K562 (cell line): ENCODE measurements at regions not wholly inside any gene's neighbourhood (a gene's known extent, or its start where the extent isn't known, plus 50 kb on each side); places are given as distances from the start of the nearest gene placed in this dataset.
A peak's percentile ranks its signal among the peaks of the same experiment; 100 is the strongest.

Experiments
- ATF3 ChIP-seq, 2 experiments: fragments of 450-650 bp in 1 of 2; sonication (generic) in 1 of 2; formaldehyde crosslinking in 1 of 2; IDR thresholded peaks in 1 of 2; conservative IDR thresholded peaks in 1 of 2; 2 replicates each; pipeline versions ENCODE4 v1.6.1 to v1.8.1; 2016 to 2023; ENCODE audit warnings: mild to moderate bottlenecking in 2 of 2, moderate library complexity in 2 of 2, inconsistent platforms in 1 of 2, missing genetic modification reagents in 1 of 2
- CTBP1 ChIP-seq: fragments of 450-650 bp; IDR thresholded peaks from 2 replicates; pipeline ENCODE4 v1.6.1; 2016; ENCODE audit warnings: borderline replicate concordance
- DIDO1 ChIP-seq: fragments of 450-650 bp; IDR thresholded peaks from 2 replicates; pipeline ENCODE4 v1.6.1; 2016; ENCODE audit warnings: low read depth, missing biosample characterization, missing genetic modification characterization
- ELF4 ChIP-seq: fragments of 450-650 bp; formaldehyde crosslinking; IDR thresholded peaks from 2 replicates; pipeline ENCODE4 v1.4.0; 2022; ENCODE audit warnings: missing genetic modification characterization
- EP400 ChIP-seq: fragments of 450-650 bp; IDR thresholded peaks from 2 replicates; pipeline ENCODE4 v1.6.1; 2017; ENCODE audit warnings: antibody characterized with exemption, mild to moderate bottlenecking, moderate library complexity
- FOXA3 ChIP-seq, 2 experiments: fragments of 450-650 bp in 1 of 2; sonication (generic) in 1 of 2; formaldehyde crosslinking; IDR thresholded peaks in 1 of 2; conservative IDR thresholded peaks in 1 of 2; 2 replicates each; pipeline versions ENCODE4 v1.4.0 to v1.8.0; 2020 to 2022; ENCODE audit warnings: mild to moderate bottlenecking in 2 of 2, missing genetic modification reagents in 1 of 2
- FOXP4 ChIP-seq: sonication (generic); formaldehyde crosslinking; IDR thresholded peaks from 2 replicates; pipeline ENCODE4 v1.8.0; 2022; ENCODE audit warnings: mild to moderate bottlenecking, missing genetic modification reagents, borderline replicate concordance
- HLTF ChIP-seq: fragments of 450-650 bp; IDR thresholded peaks from 2 replicates; pipeline ENCODE4 v1.6.1; 2016
- JUND ChIP-seq, 2 experiments: IDR thresholded peaks; 2 replicates in 1 of 2; 3 replicates in 1 of 2; pipeline ENCODE4 v1.6.1; 2011; ENCODE audit warnings: borderline replicate concordance in 2 of 2, low read depth in 2 of 2, low read length in 2 of 2, improper control_type of control experiment in 1 of 2, missing biosample characterization in 1 of 2, missing genetic modification characterization in 1 of 2, missing genetic modification reagents in 1 of 2
- NCOA4 ChIP-seq: fragments of 450-650 bp; IDR thresholded peaks from 2 replicates; pipeline ENCODE4 v1.6.1; 2018; ENCODE audit warnings: mild to moderate bottlenecking; ENCODE audit not compliant: partially characterized antibody
- PHF20 ChIP-seq: fragments of 450-650 bp; IDR thresholded peaks from 2 replicates; pipeline ENCODE4 v1.6.1; 2018; ENCODE audit not compliant: partially characterized antibody
- PPARD ChIP-seq: fragments of 250-450 bp; sonication (Bioruptor Pico); IDR thresholded peaks from 2 replicates; pipeline ENCODE4 v1.8.0; 2022; ENCODE audit warnings: inconsistent platforms, mild to moderate bottlenecking, moderate library complexity
- RBM15 ChIP-seq: fragments of 200-400 bp; formaldehyde crosslinking; IDR thresholded peaks from 2 replicates; pipeline ENCODE4 v1.6.1; 2018; ENCODE audit warnings: mild to moderate bottlenecking, low read length, moderate library complexity; ENCODE audit not compliant: insufficient read depth
- RCOR1 ChIP-seq, 2 experiments: IDR thresholded peaks; 2 replicates each; pipeline ENCODE4 v1.6.1; 2012; ENCODE audit warnings: low read depth in 2 of 2, low read length in 2 of 2, borderline replicate concordance in 1 of 2, improper control_type of control experiment in 1 of 2
- SMARCA5 ChIP-seq: fragments of 450-650 bp; IDR thresholded peaks from 2 replicates; pipeline ENCODE4 v1.6.1; 2016
- SRSF1 ChIP-seq: fragments of 200-400 bp; formaldehyde crosslinking; IDR thresholded peaks from 2 replicates; pipeline ENCODE4 v1.6.1; 2017; ENCODE audit warnings: mild to moderate bottlenecking, low read depth, low read length, moderate library complexity
- TAL1 ChIP-seq: fragments of 450-650 bp; IDR thresholded peaks from 2 replicates; pipeline ENCODE4 v1.6.1; 2016; ENCODE audit warnings: mild to moderate bottlenecking
- TEAD2 ChIP-seq: fragments of 450-650 bp; IDR thresholded peaks from 2 replicates; pipeline ENCODE4 v1.6.1; 2016; ENCODE audit warnings: missing genetic modification characterization, control low read depth, missing compliant biosample characterization
- XRCC4 ChIP-seq: IDR thresholded peaks from one replicate; pipeline ENCODE4 v1.6.1; 2011; ENCODE audit not compliant: insufficient read depth, insufficient read length; ENCODE audit errors: extremely low read depth
- ZBED1 ChIP-seq: IDR thresholded peaks from 2 replicates; pipeline ENCODE4 v1.6.1; 2014
- ZBTB26 ChIP-seq: fragments of 450-650 bp; formaldehyde crosslinking; IDR thresholded peaks from 2 replicates; pipeline ENCODE4 v1.4.0; 2022; ENCODE audit warnings: missing genetic modification characterization
- ZNF232 ChIP-seq: sonication (generic); formaldehyde crosslinking; IDR thresholded peaks from 2 replicates; pipeline ENCODE4 v1.8.0; 2022; ENCODE audit warnings: mild to moderate bottlenecking, missing genetic modification reagents
- ZNF431 ChIP-seq: sonication (generic); formaldehyde crosslinking; IDR thresholded peaks from 2 replicates; pipeline ENCODE4 v1.8.0; 2022; ENCODE audit warnings: mild to moderate bottlenecking, missing genetic modification reagents
- ZNF696 ChIP-seq: fragments of 250-450 bp; sonication (Bioruptor Pico); conservative IDR thresholded peaks from 2 replicates; pipeline ENCODE4 v1.4.0; 2020; ENCODE audit warnings: mild to moderate bottlenecking, moderate library complexity
- TF ChIP-seq, protein P1 (sequence below): fragments of 450-650 bp; formaldehyde crosslinking; IDR thresholded peaks from 2 replicates; pipeline ENCODE4 v1.4.0; 2022; ENCODE audit warnings: mild to moderate bottlenecking, moderate library complexity

DNA sequence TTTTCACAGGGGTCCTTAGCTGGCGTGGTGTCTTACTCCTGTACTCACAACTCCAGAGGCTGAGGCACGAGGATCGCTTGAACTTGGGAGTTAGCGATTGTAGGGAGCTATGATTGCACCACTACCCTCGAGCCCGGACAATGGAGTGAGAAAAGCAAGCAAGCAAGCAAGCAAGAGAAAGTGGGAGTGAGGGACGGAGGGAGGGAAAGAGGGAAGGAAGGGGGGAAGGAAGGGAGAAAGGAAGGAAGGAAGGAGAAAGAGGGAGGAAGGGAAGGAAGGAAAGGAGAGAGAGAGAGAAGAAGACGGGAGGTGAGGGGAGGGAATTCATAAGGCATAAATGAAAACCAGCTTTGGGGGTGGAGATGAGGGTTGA lies 120.5 kb downstream of the TRIM27 start (continued):
- TF ChIP-seq FOXP4 (CRISPR knock-in tag) (no peak), JUND (IDR thresholded peaks at IDR 0.05; ENCODE audit: borderline replicate concordance, low read depth, low read length) (0 out of 2 replicates have a peak, but pooled peaks have one; percentile 3), JUND (tag; IDR thresholded peaks at IDR 0.05; ENCODE audit: borderline replicate concordance, low read depth, low read length) (no peak; the same call in 2 of the 3 replicates), PHF20 (peak; percentile 57), ZBED1 (no peak), ZNF696 (no peak), FOXA3 (CRISPR knock-in tag; conservative IDR thresholded peaks at IDR 0.05 in 1 of 2, IDR thresholded peaks at IDR 0.05 in 1 of 2) (no peak), ZNF431 (CRISPR knock-in tag) (no peak), RBM15 (no peak), SMARCA5 (peak; percentile 96), ZNF232 (no peak), XRCC4 (no peak), RCOR1 (IDR thresholded peaks at IDR 0.05; ENCODE audit: borderline replicate concordance in 1 of 2, low read depth in 2 of 2, low read length in 2 of 2) (0 out of 4 replicates have a peak, but pooled peaks of 1 of the 2 experiments have one; percentile 17), ATF3 (IDR thresholded peaks at IDR 0.05) (0 out of 2 replicates have a peak, but pooled peaks have one; percentile 27), ATF3 (CRISPR knock-in tag; conservative IDR thresholded peaks at IDR 0.05) (no peak), TEAD2 (no peak), EP400 (0 out of 2 replicates have a peak, but pooled peaks have one; percentile 27), PPARD (CRISPR knock-in tag) (no peak), SRSF1 (no peak), HLTF (peak; percentile 98), DIDO1 (0 out of 2 replicates have a peak, but pooled peaks have one; percentile 63), ZBTB26 (peak; percentile 95), TAL1 (0 out of 2 replicates have a peak, but pooled peaks have one; percentile 15), NCOA4 (peak; percentile 57), CTBP1 (peak; percentile 39; the same call in 1 of the 2 replicates), ELF4 (peak; percentile 89)
- TF ChIP-seq, protein P1, sequence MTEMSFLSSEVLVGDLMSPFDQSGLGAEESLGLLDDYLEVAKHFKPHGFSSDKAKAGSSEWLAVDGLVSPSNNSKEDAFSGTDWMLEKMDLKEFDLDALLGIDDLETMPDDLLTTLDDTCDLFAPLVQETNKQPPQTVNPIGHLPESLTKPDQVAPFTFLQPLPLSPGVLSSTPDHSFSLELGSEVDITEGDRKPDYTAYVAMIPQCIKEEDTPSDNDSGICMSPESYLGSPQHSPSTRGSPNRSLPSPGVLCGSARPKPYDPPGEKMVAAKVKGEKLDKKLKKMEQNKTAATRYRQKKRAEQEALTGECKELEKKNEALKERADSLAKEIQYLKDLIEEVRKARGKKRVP (CRISPR knock-in tag): no peak
